NCI-H1694 treated with DMSO at 0.1 percent for 48 hours (cell line): ENCODE measurements at regions not wholly inside any gene's neighbourhood (a gene's known extent, or its start where the extent isn't known, plus 50 kb on each side); places are given as distances from the start of the nearest gene placed in this dataset.

Experiments
- DNase-seq: peaks from one replicate; lab custom pipeline; 2025; lab: John Stamatoyannopoulos, UW

GRCh38 chrX:121102101-121102500 is 54.7 kb downstream of the GLUD2 start:
- DNase-seq = no peak

GRCh38 chrX:121103381-121103780 is 56.0 kb downstream of the GLUD2 start:
- peak; percentile 74 for DNase-seq

- DNase-seq = no peak
Observed at GRCh38 chrX:121106484-121107235, 59.2 kb downstream of the GLUD2 start.

- no peak for DNase-seq
Observed at GRCh38 chrX:121109986-121110385, 62.6 kb downstream of the GLUD2 start.

- no peak for DNase-seq
Observed at GRCh38 chrX:121110536-121110935, 63.1 kb downstream of the GLUD2 start.

GRCh38 chrX:121114691-121115090 is 67.3 kb downstream of the GLUD2 start:
- no peak for DNase-seq

- no peak for DNase-seq
Observed at GRCh38 chrX:121120690-121121605, 73.5 kb downstream of the GLUD2 start.

GRCh38 chrX:121122332-121122731 is 74.9 kb downstream of the GLUD2 start:
- no peak for DNase-seq

- peak; percentile 82 for DNase-seq
Observed at GRCh38 chrX:121128925-121129877, 81.8 kb downstream of the GLUD2 start.

- DNase-seq = no peak
Observed at GRCh38 chrX:121132675-121133074, 85.3 kb downstream of the GLUD2 start.

- no peak for DNase-seq
Observed at GRCh38 chrX:121135488-121136207, 88.2 kb downstream of the GLUD2 start.

GRCh38 chrX:121146059-121146628 is 98.7 kb downstream of the GLUD2 start:
- DNase-seq = no peak

GRCh38 chrX:121150217-121150616 is 102.8 kb downstream of the GLUD2 start:
- no peak for DNase-seq

GRCh38 chrX:121151293-121151692 is 103.9 kb downstream of the GLUD2 start:
- no peak for DNase-seq

GRCh38 chrX:121154858-121155404 is 107.5 kb downstream of the GLUD2 start:
- DNase-seq = no peak

- no peak for DNase-seq
Observed at GRCh38 chrX:121160987-121161386, 113.6 kb downstream of the GLUD2 start.

- no peak for DNase-seq
Observed at GRCh38 chrX:121161501-121161933, 114.1 kb downstream of the GLUD2 start.

- DNase-seq = no peak
Observed at GRCh38 chrX:121163443-121163842, 116.0 kb downstream of the GLUD2 start.

GRCh38 chrX:121165930-121166359 is 118.5 kb downstream of the GLUD2 start:
- DNase-seq = no peak
